PC-3 (cell line): ENCODE measurements at regions not wholly inside any gene's neighbourhood (a gene's known extent, or its start where the extent isn't known, plus 50 kb on each side); places are given as distances from the start of the nearest gene placed in this dataset.
"Not testable (repeated sequence)": the region's sequence is repeated elsewhere in the genome, so short reads cannot be mapped to it uniquely, and the experiment has no call there.

Experiments
- ATAC-seq: fragments of 200-7000 bp; cut with Tn5 transposase; 2 replicates; pipeline ENCODE4 v1.9.1; 2020; ENCODE audit warnings: mild to moderate bottlenecking, moderate library complexity
- BruUV-seq: library from RNA; stranded (reverse); fragments of 400-500 nt; replicated peaks from 2 replicates; lab custom pipeline; 2021; lab: Mats Ljungman, UMichigan
- CTCF ChIA-PET: fragments of 300-600 bp; sonication (Branson Sonifier 250); formaldehyde crosslinking; loops from one replicate; lab custom pipeline; 2022; ENCODE audit warnings: antibody characterized with exemption; lab: Charles Lee
- POLR2A ChIA-PET: fragments of 300-600 bp; sonication (Branson Sonifier 250); formaldehyde crosslinking; loops from one replicate; lab custom pipeline; 2022; ENCODE audit warnings: antibody characterized with exemption; ENCODE audit not compliant: unreplicated experiment; lab: Charles Lee
- DNase-seq: peaks from one replicate; pipeline ENCODE4 v3.0.0-alpha.2; 2015
- H2AFZ ChIP-seq: fragments of 300-600 bp; sonication (generic); 2 replicates; pipeline ENCODE4 v1.6.0; 2016; ENCODE audit warnings: antibody characterized with exemption, low read length
- H3F3A ChIP-seq: fragments of 300-600 bp; sonication (generic); one replicate; pipeline ENCODE4 v1.6.0; 2017; ENCODE audit warnings: antibody characterized with exemption, low read length, control low read depth, mild to moderate bottlenecking; ENCODE audit not compliant: unreplicated experiment
- H3K27ac ChIP-seq: fragments of 300-600 bp; sonication (generic); 2 replicates; pipeline ENCODE4 v1.5.1; 2016; ENCODE audit warnings: mild to moderate bottlenecking, low read length
- H3K27me3 ChIP-seq: fragments of 300-600 bp; sonication (generic); 2 replicates; pipeline ENCODE4 v1.6.1; 2016; ENCODE audit warnings: low read length, mixed read lengths
- H3K36me3 ChIP-seq: fragments of 300-600 bp; sonication (generic); 2 replicates; pipeline ENCODE4 v1.6.1; 2016; ENCODE audit warnings: low read depth, mixed run types, low read length, mixed read lengths
- H3K4me1 ChIP-seq: fragments of 300-600 bp; sonication (generic); 2 replicates; pipeline ENCODE4 v1.5.1; 2016; ENCODE audit warnings: low read length; ENCODE audit not compliant: insufficient read depth
- H3K4me2 ChIP-seq: fragments of 300-600 bp; sonication (generic); 2 replicates; pipeline ENCODE4 v1.6.0; 2016; ENCODE audit warnings: low read length
- H3K4me3 ChIP-seq: fragments of 300-600 bp; sonication (generic); 2 replicates; pipeline ENCODE4 v1.5.1; 2016; ENCODE audit warnings: mild to moderate bottlenecking, low read length, mixed read lengths
- H3K79me2 ChIP-seq: fragments of 300-600 bp; sonication (generic); 2 replicates; pipeline ENCODE4 v1.6.1; 2017; ENCODE audit warnings: low read length, mixed read lengths
- H3K9ac ChIP-seq: fragments of 300-600 bp; sonication (generic); 2 replicates; pipeline ENCODE4 v1.6.0; 2016; ENCODE audit warnings: mild to moderate bottlenecking, low read length
- H3K9me2 ChIP-seq: fragments of 300-600 bp; sonication (generic); replicated peaks from 2 replicates; pipeline ENCODE4 v1.6.1; 2016; ENCODE audit warnings: mixed run types, low read length, mixed read lengths
- H3K9me3 ChIP-seq: fragments of 300-600 bp; sonication (generic); 2 replicates; pipeline ENCODE4 v1.6.1; 2016; ENCODE audit warnings: low read length, mixed read lengths
- H4K20me1 ChIP-seq: fragments of 300-600 bp; sonication (generic); 2 replicates; pipeline ENCODE4 v1.6.1; 2016; ENCODE audit warnings: low read length, mixed read lengths
- EZH2 ChIP-seq: fragments of 300-600 bp; sonication (generic); IDR thresholded peaks from one replicate; pipeline ENCODE4 v1.6.1; 2017; ENCODE audit warnings: antibody characterized with exemption, mild to moderate bottlenecking, low read length; ENCODE audit not compliant: unreplicated experiment
- EZH2phosphoT487 ChIP-seq: fragments of 300-600 bp; sonication (generic); IDR thresholded peaks from 2 replicates; pipeline ENCODE4 v1.6.1; 2018; ENCODE audit warnings: mild to moderate bottlenecking, antibody characterized with exemption, low read length, borderline replicate concordance
- intact Hi-C: fragments of 100-400 bp; cut with micrococcal nuclease; formaldehyde crosslinking; loops from 2 replicates; pipeline ENCODE4 v1.9.0; 2023
- TF ChIP-seq, protein P1 (sequence below): fragments of 300-600 bp; sonication (generic); conservative IDR thresholded peaks from 2 replicates; pipeline ENCODE4 v1.5.1; 2017; ENCODE audit warnings: antibody characterized with exemption, low read depth, mild to moderate bottlenecking, low read length

DNA sequence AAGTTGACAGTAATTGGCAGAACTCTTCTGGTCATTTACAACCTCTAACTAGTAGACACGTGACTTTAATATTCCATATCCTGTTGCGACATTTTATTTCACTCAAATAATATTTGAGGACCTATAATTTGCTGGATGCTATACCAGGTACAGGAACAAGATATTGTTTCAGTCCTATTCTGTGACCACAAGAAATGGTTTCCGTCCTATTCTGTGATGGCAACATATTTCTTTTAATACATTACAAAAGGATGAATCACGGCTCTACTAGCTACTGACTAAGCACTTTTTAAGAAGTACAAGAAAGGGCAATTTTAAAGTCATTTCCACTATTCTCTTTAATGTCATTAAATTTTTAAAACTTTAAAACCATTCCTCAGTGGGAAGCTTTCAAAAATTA lies 400.2 kb downstream of the CNTN3 start:
- DNase-seq = no peak
- H3K36me3 ChIP-seq = no peaks in the 10 kb centered on the region
- intact Hi-C loops = no loop called here
- ChIA-PET CTCF (no interaction called here), POLR2A (no interaction called here)
- peaks cover 39% of the 10 kb centered on the region for H3K9me3 ChIP-seq
- H3K27ac ChIP-seq = no peak overlapping the region
- no peaks in the 10 kb centered on the region for H3K27me3 ChIP-seq
- no peaks in the 10 kb centered on the region for H3K4me1 ChIP-seq
- H2AFZ ChIP-seq = no peak overlapping the region
- ATAC-seq = no peak
- no peak overlapping the region for H3K9ac ChIP-seq
- no TSS peak for BruUV-seq
- TF ChIP-seq EZH2phosphoT487 (no peak), EZH2 (no peak)
- TF ChIP-seq, protein P1, sequence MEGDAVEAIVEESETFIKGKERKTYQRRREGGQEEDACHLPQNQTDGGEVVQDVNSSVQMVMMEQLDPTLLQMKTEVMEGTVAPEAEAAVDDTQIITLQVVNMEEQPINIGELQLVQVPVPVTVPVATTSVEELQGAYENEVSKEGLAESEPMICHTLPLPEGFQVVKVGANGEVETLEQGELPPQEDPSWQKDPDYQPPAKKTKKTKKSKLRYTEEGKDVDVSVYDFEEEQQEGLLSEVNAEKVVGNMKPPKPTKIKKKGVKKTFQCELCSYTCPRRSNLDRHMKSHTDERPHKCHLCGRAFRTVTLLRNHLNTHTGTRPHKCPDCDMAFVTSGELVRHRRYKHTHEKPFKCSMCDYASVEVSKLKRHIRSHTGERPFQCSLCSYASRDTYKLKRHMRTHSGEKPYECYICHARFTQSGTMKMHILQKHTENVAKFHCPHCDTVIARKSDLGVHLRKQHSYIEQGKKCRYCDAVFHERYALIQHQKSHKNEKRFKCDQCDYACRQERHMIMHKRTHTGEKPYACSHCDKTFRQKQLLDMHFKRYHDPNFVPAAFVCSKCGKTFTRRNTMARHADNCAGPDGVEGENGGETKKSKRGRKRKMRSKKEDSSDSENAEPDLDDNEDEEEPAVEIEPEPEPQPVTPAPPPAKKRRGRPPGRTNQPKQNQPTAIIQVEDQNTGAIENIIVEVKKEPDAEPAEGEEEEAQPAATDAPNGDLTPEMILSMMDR = no peak
- no peaks in the 10 kb centered on the region for H3F3A ChIP-seq
- H3K4me2 ChIP-seq = no peak overlapping the region
- no peaks in the 10 kb centered on the region for H4K20me1 ChIP-seq
- no peak overlapping the region for H3K4me3 ChIP-seq
- H3K79me2 ChIP-seq = no peaks in the 10 kb centered on the region
- H3K9me2 ChIP-seq = no peaks in the 10 kb centered on the region

DNA sequence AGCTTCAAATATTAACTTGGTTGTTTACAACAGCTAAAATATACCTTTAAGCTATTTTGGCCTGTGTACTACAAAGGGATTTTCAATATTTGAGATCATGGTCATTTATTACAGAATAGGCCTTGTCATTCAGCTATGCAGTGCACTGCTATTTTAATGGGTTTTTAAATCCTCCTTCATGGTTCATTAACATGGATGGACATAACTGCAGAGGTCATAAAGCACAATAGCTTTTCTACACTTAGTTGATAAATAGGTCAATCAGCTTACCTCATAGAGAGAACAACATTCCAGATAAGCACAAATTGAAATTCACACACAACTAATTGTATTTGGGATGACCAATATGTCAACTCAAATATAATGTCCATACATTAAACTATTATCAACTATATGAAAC lies 403.7 kb downstream of the CNTN3 start:
- no peaks in the 10 kb centered on the region for H3K9me2 ChIP-seq
- no peak for ATAC-seq
- no peaks in the 10 kb centered on the region for H4K20me1 ChIP-seq
- DNase-seq = no peak
- intact Hi-C loops = no loop called here
- BruUV-seq = no TSS peak
- no peak overlapping the region for H2AFZ ChIP-seq
- TF ChIP-seq EZH2phosphoT487 (no peak), EZH2 (no peak)
- TF ChIP-seq, protein P1 = no peak
- no peaks in the 10 kb centered on the region for H3K27me3 ChIP-seq
- H3K4me2 ChIP-seq = no peak overlapping the region
- no peaks in the 10 kb centered on the region for H3F3A ChIP-seq
- no peak overlapping the region for H3K4me3 ChIP-seq
- H3K9ac ChIP-seq = no peak overlapping the region
- H3K9me3 ChIP-seq = peaks cover 42% of the 10 kb centered on the region
- POLR2A ChIA-PET = no interaction called here
- no peaks in the 10 kb centered on the region for H3K79me2 ChIP-seq
- CTCF ChIA-PET = no interaction called here
- H3K36me3 ChIP-seq = no peaks in the 10 kb centered on the region
- H3K27ac ChIP-seq = no peak overlapping the region
- H3K4me1 ChIP-seq = no peaks in the 10 kb centered on the region

DNA sequence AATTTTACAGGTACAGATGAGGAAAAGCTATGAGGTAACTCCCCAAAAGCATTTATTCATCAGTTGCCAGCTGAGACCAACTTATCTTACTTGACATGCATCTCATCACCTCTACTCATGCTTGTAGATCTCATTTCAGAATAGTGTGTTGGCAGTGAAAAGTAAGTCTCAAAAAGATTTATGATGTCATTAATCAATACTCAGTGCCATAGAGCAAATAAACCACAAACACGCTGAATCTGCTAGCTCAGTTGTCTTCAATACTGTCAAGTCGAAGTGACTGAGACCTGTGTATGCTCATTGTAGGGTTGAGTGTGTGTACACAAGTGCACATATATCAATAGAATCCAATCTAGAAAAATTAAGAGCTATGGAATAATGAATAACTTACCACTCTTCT lies 413.5 kb downstream of the CNTN3 start:
- no peak overlapping the region for H3K4me2 ChIP-seq

DNA sequence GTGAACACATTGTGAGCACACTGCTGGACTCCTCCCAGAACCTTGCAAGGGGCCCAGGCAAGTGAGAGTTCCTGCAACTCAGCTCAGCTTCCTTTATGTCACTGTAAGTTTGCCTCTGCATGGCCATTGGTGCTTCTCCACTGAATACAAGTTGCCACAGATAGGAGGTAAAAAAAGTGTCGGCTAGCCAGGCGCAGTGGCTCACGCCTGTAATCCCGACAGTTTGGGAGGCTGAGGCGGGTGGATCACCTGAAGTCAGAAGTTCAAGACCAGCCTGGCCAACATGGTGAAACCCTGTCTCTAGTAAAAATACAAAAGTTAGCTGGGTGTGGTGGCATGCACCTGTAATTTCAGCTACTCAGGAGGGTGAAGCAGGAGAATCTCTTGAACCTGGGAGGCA lies 435.8 kb downstream of the CNTN3 start:
- H3K27me3 ChIP-seq, intact Hi-C loops, H3K4me2 ChIP-seq, CTCF ChIA-PET, H3K27ac ChIP-seq, H3F3A ChIP-seq, H3K4me1 ChIP-seq, ATAC-seq, POLR2A ChIA-PET, H3K4me3 ChIP-seq, H4K20me1 ChIP-seq, BruUV-seq, H3K36me3 ChIP-seq, DNase-seq, H3K79me2 ChIP-seq, H3K9me2 ChIP-seq, H2AFZ ChIP-seq, H3K9ac ChIP-seq: not testable (repeated sequence)
- peaks cover 34% of the 10 kb centered on the region for H3K9me3 ChIP-seq

More for the DNA sequence above, 413.5 kb downstream of the CNTN3 start:
- H3K9me3 ChIP-seq = peaks cover 34% of the 10 kb centered on the region
- no peaks in the 10 kb centered on the region for H3K4me1 ChIP-seq
- ATAC-seq (no peak), DNase-seq (no peak)
- BruUV-seq = no TSS peak
- H3K9me2 ChIP-seq = no peaks in the 10 kb centered on the region
- H3K4me3 ChIP-seq = no peak overlapping the region
- H3K9ac ChIP-seq = no peak overlapping the region
- H3K79me2 ChIP-seq = no peaks in the 10 kb centered on the region
- ChIA-PET POLR2A (no interaction called here), CTCF (no interaction called here)
- no peak overlapping the region for H3K27ac ChIP-seq
- H3F3A ChIP-seq = no peaks in the 10 kb centered on the region
- TF ChIP-seq, protein P1 = no peak
- TF ChIP-seq EZH2 = no peak
- no peak for TF ChIP-seq EZH2phosphoT487
- H3K27me3 ChIP-seq = no peaks in the 10 kb centered on the region
- intact Hi-C loops = no loop called here
- H2AFZ ChIP-seq = no peak overlapping the region
- no peaks in the 10 kb centered on the region for H4K20me1 ChIP-seq
- H3K36me3 ChIP-seq = no peaks in the 10 kb centered on the region
